Astrocyte (in vitro differentiated cells and primary cell): ENCODE measurements at regions not wholly inside any gene's neighbourhood (a gene's known extent, or its start where the extent isn't known, plus 50 kb on each side); places are given as distances from the start of the nearest gene placed in this dataset.

Source experiments
- DNase-seq: peaks from one replicate; pipeline ENCODE4 v3.0.0-alpha.2; 2010; ENCODE audit warnings: low read depth
- FAIRE-seq: peaks from 2 replicates; lab custom pipeline; 2011; peaks lifted over from hg19 to GRCh38; lab: Jason Lieb, UNC
- H2AFZ ChIP-seq: 2 replicates; pipeline ENCODE4 v1.6.0; 2012; ENCODE audit warnings: low read depth, low read length, inconsistent platforms
- H3K27ac ChIP-seq: 2 replicates; pipeline ENCODE4 v1.5.1; 2011; ENCODE audit warnings: low read depth, low read length, inconsistent platforms
- H3K27me3 ChIP-seq: 2 replicates; pipeline ENCODE4 v1.6.0; 2011; ENCODE audit warnings: low read length, inconsistent platforms; ENCODE audit not compliant: insufficient read depth
- H3K36me3 ChIP-seq: 2 replicates; pipeline ENCODE4 v1.5.1; 2011; ENCODE audit warnings: low read length, inconsistent platforms; ENCODE audit not compliant: insufficient read depth
- H3K4me1 ChIP-seq: 2 replicates; pipeline ENCODE4 v1.5.1; 2011; ENCODE audit warnings: low read length, inconsistent platforms; ENCODE audit not compliant: insufficient read depth
- H3K4me2 ChIP-seq: 2 replicates; pipeline ENCODE4 v1.6.0; 2012; ENCODE audit warnings: low read length, inconsistent platforms
- H3K4me3 ChIP-seq: 2 replicates; pipeline ENCODE4 v1.5.1; 2011; ENCODE audit warnings: low read depth, mild to moderate bottlenecking, low read length, inconsistent platforms; ENCODE audit not compliant: insufficient read depth
- H3K79me2 ChIP-seq: 2 replicates; pipeline ENCODE4 v1.6.0; 2012; ENCODE audit warnings: mild to moderate bottlenecking, low read length, inconsistent platforms; ENCODE audit not compliant: insufficient read depth
- H3K9ac ChIP-seq: 2 replicates; pipeline ENCODE4 v1.6.0; 2012; ENCODE audit warnings: mild to moderate bottlenecking, low read length, inconsistent platforms
- H3K9me3 ChIP-seq: 2 replicates; pipeline ENCODE4 v1.5.1; 2012; ENCODE audit warnings: low read depth, mild to moderate bottlenecking, low read length, inconsistent platforms; ENCODE audit not compliant: insufficient read depth
- H4K20me1 ChIP-seq: 2 replicates; pipeline ENCODE4 v1.6.0; 2012; ENCODE audit warnings: low read length, inconsistent platforms; ENCODE audit not compliant: insufficient read depth
- H3K27ac Mint-ChIP-seq: one replicate; pipeline ENCODE4 v1.8.0; 2021; ENCODE audit warnings: mild to moderate bottlenecking, mixed read lengths; ENCODE audit not compliant: unreplicated experiment
- H3K27me3 Mint-ChIP-seq: one replicate; pipeline ENCODE4 v1.8.0; 2021; ENCODE audit warnings: low read depth, mixed read lengths; ENCODE audit not compliant: unreplicated experiment
- H3K36me3 Mint-ChIP-seq: one replicate; pipeline ENCODE4 v1.8.0; 2021; ENCODE audit warnings: low read depth, mixed read lengths; ENCODE audit not compliant: unreplicated experiment
- H3K4me1 Mint-ChIP-seq: one replicate; pipeline ENCODE4 v1.8.0; 2021; ENCODE audit warnings: low read depth, mixed read lengths; ENCODE audit not compliant: unreplicated experiment
- H3K4me3 Mint-ChIP-seq: one replicate; pipeline ENCODE4 v1.8.0; 2021; ENCODE audit warnings: mild to moderate bottlenecking, moderate library complexity, mixed read lengths; ENCODE audit not compliant: unreplicated experiment
- H3K9me3 Mint-ChIP-seq: one replicate; pipeline ENCODE4 v1.8.0; 2021; ENCODE audit warnings: mild to moderate bottlenecking, mixed read lengths; ENCODE audit not compliant: unreplicated experiment
- EZH2 ChIP-seq: IDR thresholded peaks from 2 replicates; pipeline ENCODE4 v1.6.1; 2012; ENCODE audit warnings: mild to moderate bottlenecking, low read length, inconsistent platforms; ENCODE audit not compliant: insufficient read depth
- TF ChIP-seq, protein P1 (sequence below): IDR thresholded peaks from 2 replicates; pipeline ENCODE4 v1.5.1; 2011; ENCODE audit warnings: low read depth, mild to moderate bottlenecking, inconsistent platforms, low read length, moderate library complexity; ENCODE audit not compliant: insufficient read depth

DNA sequence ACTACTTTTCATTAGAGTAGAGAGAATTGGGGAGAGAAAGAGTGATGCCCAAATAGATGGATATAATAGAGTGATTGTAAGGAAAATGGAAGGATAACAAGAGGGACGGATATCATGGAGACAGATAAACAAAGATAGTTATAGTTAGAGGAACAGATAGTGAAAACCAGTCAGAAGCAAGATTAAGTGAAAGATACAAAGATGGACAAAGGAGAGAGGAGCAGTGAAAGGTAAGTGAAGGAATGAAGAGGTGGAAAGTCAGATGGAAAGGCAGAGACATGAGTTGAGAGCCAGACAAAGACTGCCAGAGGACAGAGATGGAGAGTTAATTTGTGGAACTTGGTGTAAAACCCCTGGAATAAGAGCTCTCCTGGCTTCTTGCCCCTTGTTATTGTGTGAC lies 59.2 kb upstream of the CISTR start:
- Mint-ChIP-seq H3K27ac (no peak overlapping the region), H3K36me3 (no peaks in the 10 kb centered on the region), H3K4me3 (no peak overlapping the region), H3K4me1 (peaks cover 8% of the 10 kb centered on the region), H3K27me3 (peaks cover 21% of the 10 kb centered on the region), H3K9me3 (no peaks in the 10 kb centered on the region)
- Histone ChIP-seq H2AFZ (no peak overlapping the region), H3K9me3 (no peaks in the 10 kb centered on the region), H3K79me2 (no peaks in the 10 kb centered on the region), H3K27ac (no peak overlapping the region), H3K36me3 (no peaks in the 10 kb centered on the region), H3K9ac (no peak overlapping the region), H4K20me1 (no peaks in the 10 kb centered on the region), H3K4me1 (peaks cover 4% of the 10 kb centered on the region), H3K27me3 (peaks cover 44% of the 10 kb centered on the region), H3K4me2 (no peak overlapping the region), H3K4me3 (no peak overlapping the region)
- DNase-seq (no peak), FAIRE-seq (no peak)
- no peak for TF ChIP-seq EZH2
- TF ChIP-seq, protein P1, sequence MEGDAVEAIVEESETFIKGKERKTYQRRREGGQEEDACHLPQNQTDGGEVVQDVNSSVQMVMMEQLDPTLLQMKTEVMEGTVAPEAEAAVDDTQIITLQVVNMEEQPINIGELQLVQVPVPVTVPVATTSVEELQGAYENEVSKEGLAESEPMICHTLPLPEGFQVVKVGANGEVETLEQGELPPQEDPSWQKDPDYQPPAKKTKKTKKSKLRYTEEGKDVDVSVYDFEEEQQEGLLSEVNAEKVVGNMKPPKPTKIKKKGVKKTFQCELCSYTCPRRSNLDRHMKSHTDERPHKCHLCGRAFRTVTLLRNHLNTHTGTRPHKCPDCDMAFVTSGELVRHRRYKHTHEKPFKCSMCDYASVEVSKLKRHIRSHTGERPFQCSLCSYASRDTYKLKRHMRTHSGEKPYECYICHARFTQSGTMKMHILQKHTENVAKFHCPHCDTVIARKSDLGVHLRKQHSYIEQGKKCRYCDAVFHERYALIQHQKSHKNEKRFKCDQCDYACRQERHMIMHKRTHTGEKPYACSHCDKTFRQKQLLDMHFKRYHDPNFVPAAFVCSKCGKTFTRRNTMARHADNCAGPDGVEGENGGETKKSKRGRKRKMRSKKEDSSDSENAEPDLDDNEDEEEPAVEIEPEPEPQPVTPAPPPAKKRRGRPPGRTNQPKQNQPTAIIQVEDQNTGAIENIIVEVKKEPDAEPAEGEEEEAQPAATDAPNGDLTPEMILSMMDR = no peak

DNA sequence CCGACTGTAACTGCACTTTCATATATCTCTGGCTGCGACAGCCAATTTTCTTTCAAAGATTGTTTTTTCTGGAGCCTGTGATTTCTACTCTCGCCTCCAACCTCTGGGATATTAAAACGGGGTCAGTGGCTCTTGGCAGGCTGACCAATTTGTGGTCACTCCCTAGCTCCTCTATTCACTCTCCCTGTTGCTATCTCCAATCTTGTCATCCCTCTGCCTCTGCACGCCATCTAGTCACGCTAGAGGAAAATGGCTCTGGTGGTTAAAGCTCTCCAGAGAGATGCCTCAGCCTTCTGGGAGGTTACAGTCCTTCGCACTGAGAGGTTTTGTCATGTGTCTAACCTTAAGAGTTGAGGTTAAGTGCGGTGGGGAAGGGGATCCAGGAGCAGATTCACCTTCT lies 59.8 kb upstream of the CISTR start:
- TF ChIP-seq, protein P1 = no peak
- no peak for TF ChIP-seq EZH2
- Mint-ChIP-seq H3K4me3 (no peak overlapping the region), H3K9me3 (no peaks in the 10 kb centered on the region), H3K36me3 (no peaks in the 10 kb centered on the region), H3K27me3 (peaks cover 25% of the 10 kb centered on the region), H3K4me1 (peaks cover 5% of the 10 kb centered on the region), H3K27ac (no peak overlapping the region)
- Histone ChIP-seq H3K27me3 (peaks cover 44% of the 10 kb centered on the region), H3K4me2 (no peak overlapping the region), H2AFZ (no peak overlapping the region), H3K9ac (no peak overlapping the region), H3K27ac (no peak overlapping the region), H3K9me3 (no peaks in the 10 kb centered on the region), H4K20me1 (no peaks in the 10 kb centered on the region), H3K4me3 (no peak overlapping the region), H3K79me2 (no peaks in the 10 kb centered on the region), H3K4me1 (peaks cover 1% of the 10 kb centered on the region), H3K36me3 (no peaks in the 10 kb centered on the region)
- DNase-seq = no peak
- no peak for FAIRE-seq

DNA sequence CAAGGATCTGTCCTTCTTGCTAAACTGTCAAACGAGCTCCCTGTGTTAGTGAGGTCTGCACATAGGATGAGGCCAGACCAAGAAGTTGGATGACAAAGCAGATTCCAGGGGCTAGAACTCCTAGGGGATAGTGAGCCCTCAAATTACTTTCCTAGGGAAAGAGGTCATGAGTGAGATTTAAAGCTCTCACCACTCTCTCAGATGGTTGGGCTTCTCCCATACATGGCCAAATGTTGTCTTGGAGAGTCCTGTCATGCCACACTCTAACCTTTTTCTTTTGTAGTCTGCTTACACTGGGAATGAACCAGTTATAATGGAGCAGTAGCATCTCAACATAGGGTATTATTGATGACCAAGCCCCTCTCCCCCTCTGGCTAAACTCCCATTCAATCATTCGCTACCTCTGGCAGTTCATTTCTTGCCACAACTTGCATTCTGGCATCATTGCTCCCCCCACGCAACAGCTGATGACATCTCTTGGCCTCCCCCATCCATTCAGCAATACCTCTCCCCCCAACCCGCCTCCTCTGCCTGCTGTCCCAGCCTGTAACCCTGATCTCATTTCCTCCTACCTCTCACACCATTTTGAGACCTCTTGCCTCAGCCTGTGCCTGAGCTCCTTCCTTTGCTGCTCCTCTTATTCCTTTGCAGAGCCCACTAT lies 64.7 kb upstream of the CISTR start:
- Mint-ChIP-seq H3K27me3 (peaks cover 51% of the 10 kb centered on the region), H3K4me3 (no peak overlapping the region), H3K4me1 (no peaks in the 10 kb centered on the region), H3K36me3 (no peaks in the 10 kb centered on the region), H3K27ac (no peak overlapping the region), H3K9me3 (peaks cover 8% of the 10 kb centered on the region)
- Histone ChIP-seq H3K4me1 (no peaks in the 10 kb centered on the region), H3K4me3 (no peak overlapping the region), H3K79me2 (no peaks in the 10 kb centered on the region), H3K9ac (no peak overlapping the region), H4K20me1 (no peaks in the 10 kb centered on the region), H2AFZ (no peak overlapping the region), H3K27me3 (peaks cover 19% of the 10 kb centered on the region), H3K9me3 (no peaks in the 10 kb centered on the region), H3K36me3 (no peaks in the 10 kb centered on the region), H3K27ac (no peak overlapping the region), H3K4me2 (no peak overlapping the region)
- no peak for FAIRE-seq
- DNase-seq = no peak
- TF ChIP-seq, protein P1 = no peak
- TF ChIP-seq EZH2 = no peak
